Left renal cortex interstitium (tissue), 4 donors: ENCODE measurements at regions not wholly inside any gene's neighbourhood (a gene's known extent, or its start where the extent isn't known, plus 50 kb on each side); places are given as distances from the start of the nearest gene placed in this dataset.

Experiments
- DNase-seq, 4 donors: peaks; one replicate each; pipeline ENCODE4 v3.0.0-alpha.2; 2013; ENCODE audit warnings: low read depth in 4 of 4, low spot score in 2 of 4, missing footprints in 1 of 4

DNA sequence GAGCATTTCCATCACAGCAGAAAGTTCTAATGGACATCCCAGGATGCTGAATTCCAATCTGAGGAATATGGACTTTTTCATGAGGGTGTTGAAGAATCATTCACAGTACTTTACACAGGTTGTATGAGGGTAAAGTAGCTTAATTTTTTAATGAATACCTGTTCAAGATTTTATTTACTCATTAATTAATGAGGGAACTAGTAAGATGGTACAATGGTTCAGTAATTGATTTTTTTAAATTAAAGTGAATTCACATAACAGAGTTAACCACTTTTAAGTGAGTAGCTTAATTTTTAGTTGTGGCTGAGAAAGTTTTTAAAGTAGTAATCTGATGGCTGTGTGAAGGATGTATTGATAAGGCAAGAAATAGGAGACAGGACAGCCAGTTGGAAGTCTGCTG lies 266.5 kb downstream of the GFRA1 start:
- DNase-seq: no peak

- no peak for DNase-seq
Measured at GRCh38 chr10:116005301-116005700, 267.7 kb downstream of the GFRA1 start.

- DNase-seq: no peak
Measured at GRCh38 chr10:116002735-116003134, 270.3 kb downstream of the GFRA1 start.

DNA sequence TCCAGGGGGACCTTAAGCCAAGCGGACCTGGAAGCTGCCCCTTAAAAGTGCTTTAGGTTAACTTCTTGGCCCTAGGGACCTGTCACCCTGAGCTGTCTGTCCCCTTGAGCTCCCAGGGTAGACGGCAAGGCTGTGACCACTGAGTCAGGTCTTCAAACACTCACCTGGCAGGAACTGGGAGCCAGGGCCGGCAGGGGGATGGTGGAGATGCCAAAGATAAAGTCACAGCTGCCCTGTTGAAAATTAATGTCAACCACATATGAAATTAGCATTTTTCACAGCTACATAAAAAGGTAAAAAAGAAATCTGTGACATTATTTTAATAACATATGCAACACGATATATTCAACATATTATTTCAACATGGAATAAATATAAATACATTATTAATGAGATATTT lies 271.0 kb downstream of the GFRA1 start:
- DNase-seq: no peak

GRCh38 chr10:116001262-116001857 lies 271.6 kb downstream of the GFRA1 start:
- peak in 1 of 4 donors; percentile 32 for DNase-seq

DNA sequence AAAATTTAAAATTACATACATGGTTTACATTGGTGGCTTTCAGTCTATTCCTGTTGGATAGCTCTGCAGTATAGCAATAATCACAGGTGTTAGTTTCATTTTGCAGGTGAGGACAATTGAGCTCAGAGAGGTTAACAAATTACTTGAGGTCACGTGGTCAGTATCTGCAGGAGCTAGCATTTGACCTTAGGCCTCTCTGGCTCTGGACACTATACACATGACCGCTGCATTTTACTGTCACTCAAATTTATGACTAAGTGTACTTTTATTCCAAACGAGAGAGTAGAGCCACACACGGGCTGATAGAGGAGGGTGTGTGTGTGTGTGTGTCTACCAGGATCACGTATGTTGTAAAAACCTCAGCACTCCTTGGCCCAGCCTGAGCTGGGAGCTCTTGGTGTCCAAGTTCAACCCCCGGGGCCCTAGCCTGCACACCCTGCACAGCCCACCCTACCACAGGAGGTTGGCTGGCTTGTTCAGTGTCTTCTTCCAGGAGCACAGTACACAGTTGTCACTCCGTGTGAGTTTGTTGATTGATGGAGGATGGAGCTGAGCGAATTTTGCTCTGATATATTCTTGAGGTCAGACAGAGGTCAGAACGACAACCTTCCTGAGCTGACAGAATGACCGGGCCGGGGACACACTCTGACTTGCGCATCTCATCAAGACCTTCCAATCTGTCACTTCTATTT lies 272.7 kb downstream of the GFRA1 start:
- DNase-seq: no peak
